ENCODE measurements at regions not wholly inside any gene's neighbourhood (a gene's known extent, or its start where the extent isn't known, plus 50 kb on each side); places are given as distances from the start of the nearest gene placed in this dataset.

DNA sequence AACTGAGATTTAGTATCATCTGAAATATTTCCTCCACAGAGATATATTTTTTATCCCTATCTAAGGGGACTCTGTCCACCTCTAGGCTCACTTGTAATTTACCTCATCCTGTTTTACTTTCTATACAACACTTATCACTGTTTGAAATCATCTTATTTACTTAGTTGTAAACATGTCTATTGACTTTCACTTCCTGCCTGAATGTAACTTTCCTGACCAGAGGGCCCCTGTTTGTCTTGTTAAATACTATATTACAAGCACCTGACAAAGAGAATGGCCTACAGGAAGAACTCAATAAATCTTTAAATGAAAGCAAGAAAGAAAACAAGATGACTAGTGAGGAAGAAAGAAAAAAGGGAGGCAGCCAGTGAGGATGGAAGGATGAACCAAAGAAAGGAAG lies 1727.5 kb downstream of the LRRC4C start:
- H3K27me3 ChIP-seq = no peaks in the 10 kb centered on the region
- H3K4me3 ChIP-seq (replicated peaks in 1 of 3) = no peak overlapping the region
- intact Hi-C loops (cut with DNase I) = no loop called here
- no peaks in the 10 kb centered on the region for H3K36me3 ChIP-seq
- DNase-seq = no peak
- no peaks in the 10 kb centered on the region for H3K4me1 ChIP-seq
- no peaks in the 10 kb centered on the region for H3K9me3 ChIP-seq
- TF ChIP-seq, protein P1, sequence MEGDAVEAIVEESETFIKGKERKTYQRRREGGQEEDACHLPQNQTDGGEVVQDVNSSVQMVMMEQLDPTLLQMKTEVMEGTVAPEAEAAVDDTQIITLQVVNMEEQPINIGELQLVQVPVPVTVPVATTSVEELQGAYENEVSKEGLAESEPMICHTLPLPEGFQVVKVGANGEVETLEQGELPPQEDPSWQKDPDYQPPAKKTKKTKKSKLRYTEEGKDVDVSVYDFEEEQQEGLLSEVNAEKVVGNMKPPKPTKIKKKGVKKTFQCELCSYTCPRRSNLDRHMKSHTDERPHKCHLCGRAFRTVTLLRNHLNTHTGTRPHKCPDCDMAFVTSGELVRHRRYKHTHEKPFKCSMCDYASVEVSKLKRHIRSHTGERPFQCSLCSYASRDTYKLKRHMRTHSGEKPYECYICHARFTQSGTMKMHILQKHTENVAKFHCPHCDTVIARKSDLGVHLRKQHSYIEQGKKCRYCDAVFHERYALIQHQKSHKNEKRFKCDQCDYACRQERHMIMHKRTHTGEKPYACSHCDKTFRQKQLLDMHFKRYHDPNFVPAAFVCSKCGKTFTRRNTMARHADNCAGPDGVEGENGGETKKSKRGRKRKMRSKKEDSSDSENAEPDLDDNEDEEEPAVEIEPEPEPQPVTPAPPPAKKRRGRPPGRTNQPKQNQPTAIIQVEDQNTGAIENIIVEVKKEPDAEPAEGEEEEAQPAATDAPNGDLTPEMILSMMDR (IDR thresholded peaks at IDR 0.05) = no peak
- no peak for TF ChIP-seq POLR2A (IDR thresholded peaks at IDR 0.05)
- H3K27ac ChIP-seq = no peak overlapping the region

DNA sequence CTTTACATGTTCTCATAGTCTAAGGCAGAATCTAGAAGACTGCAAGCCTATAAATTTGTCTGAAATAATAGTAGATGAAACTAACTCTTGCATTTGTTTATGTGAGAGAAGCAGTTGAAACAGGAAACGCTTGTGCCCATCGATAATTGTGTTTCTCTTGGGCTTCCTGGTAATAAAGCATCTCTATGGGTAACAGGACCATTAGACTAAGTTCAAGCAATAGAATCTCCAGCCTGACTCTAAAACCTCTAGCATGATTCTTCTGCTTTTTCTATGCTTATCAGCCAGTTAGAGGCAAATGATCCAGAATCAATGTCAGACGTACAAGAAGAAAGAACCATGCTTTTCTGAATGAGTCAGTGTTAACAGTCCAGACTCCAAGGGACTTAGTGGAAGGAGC lies 1734.4 kb downstream of the LRRC4C start:
- 84 to 87% methylated on average over 3 of the region's 3 CpGs for WGBS, 2 donors
- TF ChIP-seq POLR2A (IDR thresholded peaks at IDR 0.05) = no peak
- TF ChIP-seq, protein P1 (IDR thresholded peaks at IDR 0.05) = no peak

DNA sequence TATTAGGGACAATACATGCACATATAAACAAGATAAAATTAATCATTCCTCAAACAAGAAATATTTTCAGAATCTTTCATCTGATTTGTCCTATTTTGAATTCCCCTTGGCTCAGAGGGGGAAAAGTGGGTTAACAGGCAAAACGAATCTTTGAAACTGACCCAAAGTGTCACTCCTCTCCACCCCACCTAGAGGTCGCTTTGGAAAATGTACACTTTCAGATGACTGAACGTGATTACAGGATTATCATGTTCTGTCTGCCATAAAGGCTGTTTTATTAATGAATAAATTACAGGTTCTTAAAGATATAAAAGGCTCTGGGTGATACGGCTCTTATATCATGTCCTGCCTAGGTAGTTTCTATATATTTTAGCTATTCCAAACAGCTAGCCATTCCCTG lies 1735.0 kb downstream of the LRRC4C start:
- WGBS, 2 donors = 54 to 65% methylated on average over 4 of the region's 4 CpGs
- TF ChIP-seq POLR2A (IDR thresholded peaks at IDR 0.05) = no peak
- TF ChIP-seq, protein P1 (IDR thresholded peaks at IDR 0.05) = no peak
- no peaks in the 10 kb centered on the region for H3K27me3 ChIP-seq
- H3K27ac ChIP-seq = no peak overlapping the region
- no peaks in the 10 kb centered on the region for H3K9me3 ChIP-seq
- intact Hi-C loops (cut with DNase I) = no loop called here
- H3K4me3 ChIP-seq (replicated peaks in 1 of 3) = no peak overlapping the region
- no peaks in the 10 kb centered on the region for H3K4me1 ChIP-seq
- no peak for DNase-seq
- no peaks in the 10 kb centered on the region for H3K36me3 ChIP-seq

More for the DNA sequence above, 1734.4 kb downstream of the LRRC4C start:
- no peak overlapping the region for H3K27ac ChIP-seq
- no peaks in the 10 kb centered on the region for H3K27me3 ChIP-seq
- no peak overlapping the region for H3K4me3 ChIP-seq (replicated peaks in 1 of 3)
- DNase-seq = no peak
- intact Hi-C loops (cut with DNase I) = no loop called here
- H3K4me1 ChIP-seq = no peaks in the 10 kb centered on the region
- H3K9me3 ChIP-seq = no peaks in the 10 kb centered on the region
- no peaks in the 10 kb centered on the region for H3K36me3 ChIP-seq

DNA sequence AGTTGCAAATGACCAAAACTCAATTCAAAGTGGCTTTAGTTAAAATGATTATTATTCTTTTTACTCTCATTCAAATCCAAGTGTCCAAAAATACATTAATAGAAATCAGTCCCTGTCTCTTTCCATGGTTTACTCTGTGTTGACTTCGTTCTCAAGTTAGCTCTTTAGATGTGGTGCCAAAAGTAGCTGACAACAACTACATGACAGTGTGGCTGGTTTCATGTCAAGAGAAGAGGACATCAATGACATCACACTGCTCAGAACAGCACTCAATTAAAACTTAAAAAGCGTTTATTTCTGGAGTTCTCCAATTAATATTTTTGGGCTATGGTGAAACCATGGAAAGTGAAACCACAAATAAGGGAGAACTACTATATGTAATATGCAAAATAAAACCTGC lies 1746.9 kb downstream of the LRRC4C start:
- H3K4me1 ChIP-seq = no peaks in the 10 kb centered on the region
- no peak for TF ChIP-seq POLR2A (IDR thresholded peaks at IDR 0.05)
- TF ChIP-seq, protein P1 (IDR thresholded peaks at IDR 0.05) = no peak
- 85 to 86% methylated on average over 2 of the region's 2 CpGs for WGBS, 2 donors
- no peak for DNase-seq
- no peak overlapping the region for H3K27ac ChIP-seq
- no peak overlapping the region for H3K4me3 ChIP-seq (replicated peaks in 1 of 3)
- H3K27me3 ChIP-seq = no peaks in the 10 kb centered on the region
- H3K36me3 ChIP-seq = no peaks in the 10 kb centered on the region
- intact Hi-C loops (cut with DNase I) = no loop called here
- no peaks in the 10 kb centered on the region for H3K9me3 ChIP-seq

DNA sequence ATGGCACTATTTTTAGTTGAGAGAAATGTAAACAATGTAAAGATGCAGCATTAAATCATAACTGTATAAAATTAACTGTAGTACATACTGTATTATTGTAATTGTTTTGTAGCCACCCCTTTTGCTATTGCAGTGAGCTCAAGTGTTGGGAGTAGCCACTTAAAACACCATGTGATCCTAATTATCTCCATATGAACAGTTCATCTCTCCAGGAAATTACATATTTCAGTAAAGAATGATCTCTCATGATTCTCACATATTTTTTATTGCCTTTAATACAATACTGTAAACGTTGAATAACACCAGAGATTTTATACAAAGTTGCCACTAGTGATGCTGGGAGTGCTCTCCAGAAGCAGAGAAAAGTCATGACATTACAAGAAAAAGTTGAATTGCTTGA lies 1768.6 kb downstream of the LRRC4C start:
- TF ChIP-seq, protein P1 (IDR thresholded peaks at IDR 0.05) = no peak
- TF ChIP-seq POLR2A (IDR thresholded peaks at IDR 0.05) = no peak
- no peaks in the 10 kb centered on the region for H3K9me3 ChIP-seq
- H3K4me1 ChIP-seq = no peaks in the 10 kb centered on the region
- H3K27ac ChIP-seq = no peak overlapping the region
- no peaks in the 10 kb centered on the region for H3K36me3 ChIP-seq
- intact Hi-C loops (cut with DNase I) = no loop called here
- 57 to 70% methylated on average over 1 of the region's 1 CpG for WGBS, 2 donors
- no peak overlapping the region for H3K4me3 ChIP-seq (replicated peaks in 1 of 3)
- no peaks in the 10 kb centered on the region for H3K27me3 ChIP-seq
- DNase-seq = no peak

Data from thyroid gland (tissue), 4 donors.